ENCODE measurements at regions not wholly inside any gene's neighbourhood (a gene's known extent, or its start where the extent isn't known, plus 50 kb on each side); places are given as distances from the start of the nearest gene placed in this dataset.

- TF ChIP-seq ZNF384 (IDR thresholded peaks at IDR 0.05) (no peak), FOXM1 (IDR thresholded peaks at IDR 0.05; ENCODE audit: borderline replicate concordance) (no peak), ARNT (IDR thresholded peaks at IDR 0.05) (no peak), PKNOX1 (IDR thresholded peaks at IDR 0.05) (no peak), SUZ12 (IDR thresholded peaks at IDR 0.05) (no peak)
Observed at GRCh38 chr15:66844041-66844746, 142.2 kb downstream of the SMAD6 start.
